ENCODE measurements at regions not wholly inside any gene's neighbourhood (a gene's known extent, or its start where the extent isn't known, plus 50 kb on each side); places are given as distances from the start of the nearest gene placed in this dataset.

DNA sequence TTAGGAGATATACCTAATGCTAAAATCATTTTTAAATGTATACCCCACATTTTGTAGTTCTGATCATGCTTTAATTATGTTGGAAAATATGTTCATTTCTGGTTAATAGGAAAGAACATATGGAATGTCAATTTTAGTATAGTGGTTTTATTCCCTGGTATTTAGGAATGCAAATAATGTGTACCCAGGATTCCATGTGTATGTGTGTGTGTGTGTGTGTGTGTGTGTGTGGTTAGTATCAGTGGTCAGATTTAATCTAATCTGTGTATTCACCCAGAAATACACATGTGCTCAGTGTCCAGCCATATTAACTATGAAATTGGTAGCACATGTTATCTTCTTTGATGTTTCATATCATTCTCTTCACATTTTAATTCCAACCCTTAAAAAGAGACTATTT lies 233.5 kb upstream of the DCBLD2 start:
- H3K4me3 Mint-ChIP-seq: no peak overlapping the region
- intact Hi-C loops (cut with micrococcal nuclease): no loop called here
- H3K36me3 Mint-ChIP-seq (ENCODE audit: low read depth): no peaks in the 10 kb centered on the region
- ChIA-PET POLR2A (no interaction called here), CTCF (no interaction called here)
- H3K27ac Mint-ChIP-seq: no peak overlapping the region
- no peaks in the 10 kb centered on the region for H3K4me1 Mint-ChIP-seq (ENCODE audit: low read depth)
- H3K27me3 Mint-ChIP-seq: no peaks in the 10 kb centered on the region
- TF ChIP-seq, protein P1, sequence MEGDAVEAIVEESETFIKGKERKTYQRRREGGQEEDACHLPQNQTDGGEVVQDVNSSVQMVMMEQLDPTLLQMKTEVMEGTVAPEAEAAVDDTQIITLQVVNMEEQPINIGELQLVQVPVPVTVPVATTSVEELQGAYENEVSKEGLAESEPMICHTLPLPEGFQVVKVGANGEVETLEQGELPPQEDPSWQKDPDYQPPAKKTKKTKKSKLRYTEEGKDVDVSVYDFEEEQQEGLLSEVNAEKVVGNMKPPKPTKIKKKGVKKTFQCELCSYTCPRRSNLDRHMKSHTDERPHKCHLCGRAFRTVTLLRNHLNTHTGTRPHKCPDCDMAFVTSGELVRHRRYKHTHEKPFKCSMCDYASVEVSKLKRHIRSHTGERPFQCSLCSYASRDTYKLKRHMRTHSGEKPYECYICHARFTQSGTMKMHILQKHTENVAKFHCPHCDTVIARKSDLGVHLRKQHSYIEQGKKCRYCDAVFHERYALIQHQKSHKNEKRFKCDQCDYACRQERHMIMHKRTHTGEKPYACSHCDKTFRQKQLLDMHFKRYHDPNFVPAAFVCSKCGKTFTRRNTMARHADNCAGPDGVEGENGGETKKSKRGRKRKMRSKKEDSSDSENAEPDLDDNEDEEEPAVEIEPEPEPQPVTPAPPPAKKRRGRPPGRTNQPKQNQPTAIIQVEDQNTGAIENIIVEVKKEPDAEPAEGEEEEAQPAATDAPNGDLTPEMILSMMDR (IDR thresholded peaks at IDR 0.05): no peak
- H3K9me3 Mint-ChIP-seq: peaks cover 2% of the 10 kb centered on the region
- DNase-seq (no peak), ATAC-seq (no peak)

- TF ChIP-seq, protein P1 (IDR thresholded peaks at IDR 0.05): no peak
- Mint-ChIP-seq H3K36me3 (ENCODE audit: low read depth) (no peaks in the 10 kb centered on the region), H3K27ac (no peak overlapping the region), H3K9me3 (no peaks in the 10 kb centered on the region), H3K27me3 (no peaks in the 10 kb centered on the region), H3K4me1 (ENCODE audit: low read depth) (no peaks in the 10 kb centered on the region), H3K4me3 (no peak overlapping the region)
- ChIA-PET POLR2A (no interaction called here), CTCF (no interaction called here)
- intact Hi-C loops (cut with micrococcal nuclease): no loop called here
- no peak for ATAC-seq
- DNase-seq: no peak
Measured at GRCh38 chr3:99131876-99132275, 230.4 kb upstream of the DCBLD2 start.

DNA sequence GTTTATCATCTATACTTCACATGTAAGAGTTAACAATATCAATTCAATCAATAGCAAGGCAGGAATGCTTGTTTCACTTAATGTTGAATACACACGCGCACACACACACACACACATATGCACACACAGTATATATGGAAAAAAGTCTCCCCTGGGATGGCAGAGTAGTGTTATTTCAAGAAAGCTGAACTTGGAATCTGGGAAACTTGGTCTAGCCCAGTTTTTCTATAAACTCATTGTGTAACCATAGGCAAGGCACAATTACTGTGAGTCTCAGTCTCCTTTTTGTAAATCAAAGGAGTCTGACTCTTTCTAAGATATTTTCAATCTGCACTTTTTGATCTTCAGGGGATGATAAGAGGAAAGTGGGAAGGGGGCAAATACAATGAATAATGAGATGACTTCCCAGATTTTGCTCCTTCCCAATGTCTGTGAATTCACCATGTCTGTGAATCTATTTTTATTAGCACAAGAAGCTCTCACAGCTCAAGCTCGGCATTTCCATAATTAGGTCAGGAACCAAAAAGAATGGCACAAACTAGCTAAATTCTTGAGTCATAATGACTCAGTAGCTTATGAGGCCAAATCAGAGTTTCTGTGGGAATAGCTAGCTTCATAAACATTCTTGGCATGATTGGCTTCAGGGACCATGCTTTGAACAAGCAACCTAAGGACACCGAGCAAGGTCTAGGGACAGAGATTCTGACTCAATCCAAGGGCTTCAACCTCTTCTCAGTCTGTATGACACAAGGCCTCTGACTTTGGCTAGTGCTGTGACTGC lies 227.4 kb upstream of the DCBLD2 start:
- Mint-ChIP-seq H3K4me1 (ENCODE audit: low read depth) (no peaks in the 10 kb centered on the region), H3K27ac (no peak overlapping the region), H3K27me3 (no peaks in the 10 kb centered on the region), H3K4me3 (no peak overlapping the region), H3K36me3 (ENCODE audit: low read depth) (no peaks in the 10 kb centered on the region), H3K9me3 (no peaks in the 10 kb centered on the region)
- intact Hi-C loops (cut with micrococcal nuclease): no loop called here
- TF ChIP-seq, protein P1 (IDR thresholded peaks at IDR 0.05): no peak
- DNase-seq (no peak), ATAC-seq (no peak)
- ChIA-PET CTCF (no interaction called here), POLR2A (no interaction called here)

DNA sequence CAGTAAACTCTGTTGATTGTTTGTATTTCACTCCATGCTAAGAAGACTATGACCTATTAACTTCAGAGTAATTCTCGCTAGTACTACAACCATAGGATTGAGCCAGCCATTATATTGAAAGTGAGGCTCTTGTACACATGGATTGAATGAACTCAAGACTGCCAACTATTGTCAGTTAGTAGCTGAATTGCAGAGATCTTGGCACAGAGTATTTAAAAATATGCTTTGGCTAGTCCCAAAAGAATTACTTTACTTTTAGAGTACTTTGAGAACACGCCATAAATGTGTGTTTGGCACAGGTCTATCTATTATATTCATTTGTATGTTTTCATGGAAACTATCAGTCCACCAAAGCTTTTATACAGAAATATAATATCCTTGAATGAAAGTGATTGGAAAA lies 226.7 kb upstream of the DCBLD2 start:
- no peak overlapping the region for H3K27ac Mint-ChIP-seq
- H3K27me3 Mint-ChIP-seq: no peaks in the 10 kb centered on the region
- POLR2A ChIA-PET: no interaction called here
- no peak overlapping the region for H3K4me3 Mint-ChIP-seq
- intact Hi-C loops (cut with micrococcal nuclease): no loop called here
- ATAC-seq: no peak
- CTCF ChIA-PET: no interaction called here
- no peak for DNase-seq
- TF ChIP-seq, protein P1 (IDR thresholded peaks at IDR 0.05): no peak
- H3K4me1 Mint-ChIP-seq (ENCODE audit: low read depth): no peaks in the 10 kb centered on the region
- no peaks in the 10 kb centered on the region for H3K9me3 Mint-ChIP-seq
- no peaks in the 10 kb centered on the region for H3K36me3 Mint-ChIP-seq (ENCODE audit: low read depth)

DNA sequence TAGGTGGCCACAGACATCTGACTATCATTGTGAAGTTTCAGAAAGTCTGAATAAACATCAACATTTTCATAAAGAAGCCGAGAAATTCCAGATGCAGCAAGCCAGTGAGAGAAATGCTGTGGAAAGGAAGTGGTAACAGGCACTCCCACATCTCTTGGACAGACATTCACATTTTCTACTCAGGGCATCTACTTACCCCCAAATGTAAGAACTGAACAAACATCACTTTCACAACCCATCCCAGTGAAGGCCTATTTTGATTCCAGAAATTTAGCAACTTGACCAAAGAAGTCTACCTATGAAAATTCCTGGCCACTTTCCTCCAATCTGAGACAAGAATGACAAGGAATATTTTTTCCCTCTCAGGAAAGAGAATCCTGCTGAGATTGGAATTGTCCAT lies 224.8 kb upstream of the DCBLD2 start:
- Mint-ChIP-seq H3K4me3 (no peak overlapping the region), H3K9me3 (no peaks in the 10 kb centered on the region), H3K27me3 (no peaks in the 10 kb centered on the region), H3K36me3 (ENCODE audit: low read depth) (no peaks in the 10 kb centered on the region), H3K4me1 (ENCODE audit: low read depth) (no peaks in the 10 kb centered on the region), H3K27ac (no peak overlapping the region)
- POLR2A ChIA-PET: no interaction called here
- TF ChIP-seq, protein P1 (IDR thresholded peaks at IDR 0.05): no peak
- ATAC-seq (no peak), DNase-seq (no peak)
- intact Hi-C loops (cut with micrococcal nuclease): no loop called here
- CTCF ChIA-PET: no interaction called here
